SK-N-SH treated with all-trans-retinoic acid at 6 μM for 48 hours (cell line): ENCODE measurements at regions not wholly inside any gene's neighbourhood (a gene's known extent, or its start where the extent isn't known, plus 50 kb on each side); places are given as distances from the start of the nearest gene placed in this dataset.

Source experiments
- PATZ1 ChIP-seq: fragments of 250-450 bp; sonication (Bioruptor Pico); IDR thresholded peaks from 2 replicates; pipeline ENCODE4 v1.8.0; 2020; ENCODE audit warnings: mild to moderate bottlenecking, moderate library complexity, borderline replicate concordance
- POU6F1 ChIP-seq: fragments of 250-450 bp; sonication (Bioruptor Pico); IDR thresholded peaks from 2 replicates; pipeline ENCODE4 v1.8.0; 2021; ENCODE audit warnings: low read depth, mild to moderate bottlenecking, moderate library complexity, borderline replicate concordance
- ZFP30 ChIP-seq: fragments of 450-650 bp; formaldehyde crosslinking; IDR thresholded peaks from 2 replicates; pipeline ENCODE4 v1.5.0; 2022; ENCODE audit warnings: mild to moderate bottlenecking, moderate library complexity
- ZNF8 ChIP-seq: fragments of 450-650 bp; formaldehyde crosslinking; IDR thresholded peaks from 2 replicates; pipeline ENCODE4 v1.5.0; 2020; ENCODE audit warnings: mild to moderate bottlenecking, moderate library complexity

- TF ChIP-seq ZFP30 (CRISPR knock-in tag) (no peak), ZNF8 (CRISPR knock-in tag) (no peak), PATZ1 (CRISPR knock-in tag) (no peak), POU6F1 (no peak)
These were observed 148.5 kb upstream of the GATA6 start for GRCh38 chr18:22020867-22021370.
